MCF 10A (cell line): ENCODE measurements at regions not wholly inside any gene's neighbourhood (a gene's known extent, or its start where the extent isn't known, plus 50 kb on each side); places are given as distances from the start of the nearest gene placed in this dataset.
"Not testable (repeated sequence)": the region's sequence is repeated elsewhere in the genome, so short reads cannot be mapped to it uniquely, and the experiment has no call there.

ENCODE experiments used
- BruUV-seq: library from RNA; stranded (reverse); fragments of 400-500 nt; replicated peaks from 2 replicates; lab custom pipeline; 2021; lab: Mats Ljungman, UMichigan
- CTCF ChIA-PET: fragments of 300-600 bp; sonication (Branson Sonifier 250); formaldehyde crosslinking; extraction: SDS; loops from one replicate; lab custom pipeline; 2021; ENCODE audit warnings: antibody characterized with exemption, inconsistent platforms; lab: Yijun Ruan, JAX
- POLR2A ChIA-PET: fragments of 300-600, 350-650 bp; sonication (Branson Sonifier 250); formaldehyde crosslinking; extraction: SDS; loops from one replicate; lab custom pipeline; 2020; ENCODE audit warnings: antibody characterized with exemption, inconsistent platforms; lab: Yijun Ruan, JAX
- DNase-seq: peaks from one replicate; pipeline ENCODE4 v3.0.0-alpha.2; 2018; ENCODE audit not compliant: unreplicated experiment
- H3K27ac Mint-ChIP-seq: one replicate; pipeline ENCODE4 v1.8.0; 2022; ENCODE audit warnings: mild to moderate bottlenecking, low read depth, mixed read lengths; ENCODE audit not compliant: unreplicated experiment
- H3K27me3 Mint-ChIP-seq: one replicate; pipeline ENCODE4 v1.8.0; 2022; ENCODE audit warnings: mixed read lengths; ENCODE audit not compliant: insufficient read depth, unreplicated experiment
- H3K36me3 Mint-ChIP-seq: one replicate; pipeline ENCODE4 v1.8.0; 2022; ENCODE audit warnings: mild to moderate bottlenecking, moderate library complexity, mixed read lengths; ENCODE audit not compliant: insufficient read depth, unreplicated experiment
- H3K4me1 Mint-ChIP-seq: one replicate; pipeline ENCODE4 v1.8.0; 2022; ENCODE audit warnings: mixed read lengths; ENCODE audit not compliant: insufficient read depth, unreplicated experiment
- H3K4me3 Mint-ChIP-seq: one replicate; pipeline ENCODE4 v1.8.0; 2022; ENCODE audit warnings: mild to moderate bottlenecking, moderate library complexity, mixed read lengths; ENCODE audit not compliant: unreplicated experiment
- H3K9me3 Mint-ChIP-seq: one replicate; pipeline ENCODE4 v1.8.0; 2022; ENCODE audit warnings: mixed read lengths; ENCODE audit not compliant: unreplicated experiment
- CTCF ChIP-seq: fragments of 200-600 bp; IDR thresholded peaks from one replicate; pipeline ENCODE4 v1.8.0; 2022; ENCODE audit warnings: antibody characterized with exemption, mild to moderate bottlenecking; ENCODE audit not compliant: unreplicated experiment
- intact Hi-C: fragments of 100-400 bp; cut with micrococcal nuclease; formaldehyde crosslinking; loops from 2 replicates; pipeline ENCODE4 v1.14.1; 2022

- Mint-ChIP-seq H3K27me3 (peaks cover 58% of the 10 kb centered on the region), H3K4me1 (no peaks in the 10 kb centered on the region), H3K27ac (no peak overlapping the region), H3K4me3 (no peak overlapping the region), H3K36me3 (no peaks in the 10 kb centered on the region), H3K9me3 (peaks cover 8% of the 10 kb centered on the region)
- ChIA-PET CTCF (no interaction called here), POLR2A (interaction anchor here (0.6 to 0.9 kb wide), 2 partner anchors 18 to 246 kb away, joined by 3 read pairs; no protein-coding TSS in a partner anchor)
- TF ChIP-seq CTCF, result no peak
- no peak for DNase-seq
- intact Hi-C loops, result no loop called here
- BruUV-seq, result no TSS peak
These were observed 370.5 kb upstream of the NPVF start for GRCh38 chr7:25598765-25599164.

GRCh38 chr7:25600262-25600920 lies 372.1 kb upstream of the NPVF start:
- H3K4me1 Mint-ChIP-seq, result no peaks in the 10 kb centered on the region
- intact Hi-C loops, result no loop called here
- peaks cover 8% of the 10 kb centered on the region for H3K9me3 Mint-ChIP-seq
- H3K27me3 Mint-ChIP-seq, result peaks cover 49% of the 10 kb centered on the region
- no peak for DNase-seq
- H3K27ac Mint-ChIP-seq, result no peak overlapping the region
- ChIA-PET CTCF (interaction anchor here (1.0 to 1.5 kb wide), 2 partner anchors 33 to 35 kb away, joined by 4 read pairs; no protein-coding TSS in a partner anchor), POLR2A (interaction anchor here (0.9 kb wide), 1 partner anchor 122 kb away, joined by 3 read pairs; no protein-coding TSS in a partner anchor)
- H3K36me3 Mint-ChIP-seq, result no peaks in the 10 kb centered on the region
- no peak for TF ChIP-seq CTCF
- BruUV-seq, result no TSS peak
- no peak overlapping the region for H3K4me3 Mint-ChIP-seq

GRCh38 chr7:25602730-25603426 lies 374.6 kb upstream of the NPVF start:
- CTCF ChIA-PET, H3K4me1 Mint-ChIP-seq, intact Hi-C loops, H3K27ac Mint-ChIP-seq, H3K36me3 Mint-ChIP-seq, DNase-seq, H3K9me3 Mint-ChIP-seq, BruUV-seq: not testable (repeated sequence)
- POLR2A ChIA-PET, result interaction anchor here (0.6 to 0.7 kb wide), 2 partner anchors 262 to 496 kb away, joined by 3 to 4 read pairs; no protein-coding TSS in a partner anchor
- H3K27me3 Mint-ChIP-seq, result peaks cover 34% of the 10 kb centered on the region
- peak overlapping the region; percentile 53 for H3K4me3 Mint-ChIP-seq

GRCh38 chr7:25603427-25603740 lies 375.1 kb upstream of the NPVF start:
- CTCF ChIA-PET, BruUV-seq, intact Hi-C loops, H3K27ac Mint-ChIP-seq, H3K4me1 Mint-ChIP-seq, DNase-seq, H3K9me3 Mint-ChIP-seq, H3K36me3 Mint-ChIP-seq: not testable (repeated sequence)
- H3K27me3 Mint-ChIP-seq, result peaks cover 30% of the 10 kb centered on the region
- peak overlapping the region; percentile 53 for H3K4me3 Mint-ChIP-seq
- POLR2A ChIA-PET, result interaction anchor here (0.7 kb wide), 1 partner anchor 495 kb away, joined by 4 read pairs; no protein-coding TSS in a partner anchor

- H3K4me1 Mint-ChIP-seq, result no peaks in the 10 kb centered on the region
- POLR2A ChIA-PET, result no interaction called here
These were observed 382.9 kb upstream of the NPVF start for GRCh38 chr7:25611196-25611595.

More at GRCh38 chr7:25611196-25611595, 382.9 kb upstream of the NPVF start:
- CTCF ChIA-PET, result no interaction called here
- TF ChIP-seq CTCF, result no peak
- BruUV-seq, result no TSS peak
- Mint-ChIP-seq H3K4me3 (no peak overlapping the region), H3K9me3 (no peaks in the 10 kb centered on the region), H3K36me3 (no peaks in the 10 kb centered on the region), H3K27me3 (peaks cover 31% of the 10 kb centered on the region), H3K27ac (no peak overlapping the region)
- intact Hi-C loops, result no loop called here
- no peak for DNase-seq
